Gastroesophageal sphincter (tissue), 4 donors: ENCODE measurements at regions not wholly inside any gene's neighbourhood (a gene's known extent, or its start where the extent isn't known, plus 50 kb on each side); places are given as distances from the start of the nearest gene placed in this dataset.

Experiments used
- ATAC-seq: fragments of 150-250 bp; one replicate; pipeline ENCODE4 v1.9.1; 2016; ENCODE audit warnings: mild to moderate bottlenecking, moderate library complexity
- H3K27ac ChIP-seq, 4 donors: fragments of 200-600 bp; sonication (generic) in 3 of 4; 1 replicate in 3 of 4; 2 replicates in 1 of 4; pipeline ENCODE4 v1.5.1; 2016 to 2019
- H3K27me3 ChIP-seq: fragments of 200-600 bp; sonication (generic); one replicate; pipeline ENCODE4 v1.5.1; 2019
- H3K36me3 ChIP-seq, 2 donors: fragments of 200-600 bp; sonication (generic); one replicate each; pipeline ENCODE4 v1.5.1; 2019; ENCODE audit warnings: control low read depth in 1 of 2
- H3K4me1 ChIP-seq, 3 donors: fragments of 200-600 bp; sonication (generic); 1 replicate in 2 of 3; 2 replicates in 1 of 3; pipeline ENCODE4 v1.5.1; 2016 to 2019; ENCODE audit warnings: control low read depth in 2 of 3
- H3K4me3 ChIP-seq, 2 donors: fragments of 200-600 bp; sonication (generic); one replicate each; pipeline ENCODE4 v1.5.1; 2019; ENCODE audit warnings: mild to moderate bottlenecking in 1 of 2, moderate library complexity in 1 of 2
- H3K9me3 ChIP-seq, 3 donors: fragments of 200-600 bp; sonication (generic); one replicate each; pipeline ENCODE4 v1.5.1; 2017 to 2019; ENCODE audit warnings: control low read depth in 2 of 3
- CTCF ChIP-seq, 4 experiments: fragments of 200-600 bp in 2 of 4; fragments of 450-650 bp in 2 of 4; sonication (generic) in 1 of 4; IDR thresholded peaks; one replicate each; pipeline ENCODE4 v1.5.1; 2017 to 2019; ENCODE audit warnings: antibody characterized with exemption in 4 of 4, mild to moderate bottlenecking in 2 of 4, moderate library complexity in 2 of 4
- EP300 ChIP-seq: sonication (generic); formaldehyde crosslinking; IDR thresholded peaks from one replicate; pipeline ENCODE4 v1.6.1; 2017; ENCODE audit warnings: antibody characterized with exemption, mild to moderate bottlenecking
- POLR2A ChIP-seq, 2 donors: fragments of 450-650 bp; IDR thresholded peaks; one replicate each; pipeline ENCODE4 v1.6.1; 2017; ENCODE audit warnings: antibody characterized with exemption in 2 of 2, mild to moderate bottlenecking in 2 of 2, moderate library complexity in 1 of 2
- POLR2AphosphoS5 ChIP-seq: sonication (generic); formaldehyde crosslinking; IDR thresholded peaks from one replicate; pipeline ENCODE4 v1.6.1; 2017; ENCODE audit warnings: antibody characterized with exemption
- WGBS, 2 donors: methylation state at CpG; one replicate each; pipeline ENCODE4 v1.1.5; 2018; ENCODE audit warnings: low coverage in 1 of 2; 5-methylcytosine and 5-hydroxymethylcytosine counted together

- Histone ChIP-seq H3K4me1 (no peaks in the 10 kb centered on the region), H3K4me3 (no peak overlapping the region), H3K36me3 (no peaks in the 10 kb centered on the region), H3K9me3 (no peaks in the 10 kb centered on the region), H3K27me3 (no peaks in the 10 kb centered on the region), H3K27ac (no peak overlapping the region)
- ATAC-seq: no peak
- TF ChIP-seq EP300 (no peak), POLR2A (IDR thresholded peaks at IDR 0.05) (no peak), CTCF (IDR thresholded peaks at IDR 0.05) (no peak), POLR2AphosphoS5 (no peak)
- 80 to 90% methylated on average over 4 of the region's 4 CpGs for WGBS, 2 donors
Observed at GRCh38 chr11:97961431-97961830, 1059.3 kb upstream of the CNTN5 start.

- WGBS, 2 donors: 0 to 11% methylated on average over 1 of the region's 1 CpG
- H3K4me1 ChIP-seq: no peaks in the 10 kb centered on the region
- no peaks in the 10 kb centered on the region for H3K9me3 ChIP-seq
- H3K4me3 ChIP-seq: no peak overlapping the region
- no peak for TF ChIP-seq CTCF (IDR thresholded peaks at IDR 0.05)
- no peak for TF ChIP-seq EP300
- TF ChIP-seq POLR2A (IDR thresholded peaks at IDR 0.05): no peak
- TF ChIP-seq POLR2AphosphoS5: no peak
- H3K36me3 ChIP-seq: no peaks in the 10 kb centered on the region
- no peak overlapping the region for H3K27ac ChIP-seq
- ATAC-seq: no peak
- H3K27me3 ChIP-seq: no peaks in the 10 kb centered on the region
Observed at GRCh38 chr11:97962758-97963157, 1058.0 kb upstream of the CNTN5 start.

GRCh38 chr11:97963528-97964331, 1057.0 kb upstream of the CNTN5 start:
- no peaks in the 10 kb centered on the region for H3K27me3 ChIP-seq
- WGBS, 2 donors: 71 to 85% methylated on average over 6 of the region's 8 CpGs
- H3K9me3 ChIP-seq: no peaks in the 10 kb centered on the region
- no peak for TF ChIP-seq CTCF (IDR thresholded peaks at IDR 0.05)
- TF ChIP-seq EP300: no peak
- no peak for TF ChIP-seq POLR2AphosphoS5
- H3K4me1 ChIP-seq: no peaks in the 10 kb centered on the region
- no peaks in the 10 kb centered on the region for H3K36me3 ChIP-seq
- no peak for ATAC-seq
- no peak overlapping the region for H3K4me3 ChIP-seq
- no peak overlapping the region for H3K27ac ChIP-seq

- H3K27ac ChIP-seq: no peak overlapping the region
- no peak overlapping the region for H3K4me3 ChIP-seq
- no peak for ATAC-seq
- no peaks in the 10 kb centered on the region for H3K9me3 ChIP-seq
- H3K27me3 ChIP-seq: no peaks in the 10 kb centered on the region
- WGBS, 2 donors: 89 to 100% methylated on average over 3 of the region's 3 CpGs
- H3K4me1 ChIP-seq: no peaks in the 10 kb centered on the region
- no peak for TF ChIP-seq CTCF (IDR thresholded peaks at IDR 0.05)
- TF ChIP-seq POLR2AphosphoS5: no peak
- TF ChIP-seq EP300: no peak
- TF ChIP-seq POLR2A (IDR thresholded peaks at IDR 0.05): no peak
- H3K36me3 ChIP-seq: no peaks in the 10 kb centered on the region
Observed at GRCh38 chr11:97964332-97965004, 1056.3 kb upstream of the CNTN5 start.
